ENCODE measurements at regions not wholly inside any gene's neighbourhood (a gene's known extent, or its start where the extent isn't known, plus 50 kb on each side); places are given as distances from the start of the nearest gene placed in this dataset.
"Not testable (repeated sequence)": the region's sequence is repeated elsewhere in the genome, so short reads cannot be mapped to it uniquely, and the experiment has no call there.

- no peaks in the 10 kb centered on the region for H3K9me2 ChIP-seq (replicated peaks; ENCODE audit: low read length)
- no peaks in the 10 kb centered on the region for H3F3A ChIP-seq (ENCODE audit: low read length, unreplicated experiment)
- no peaks in the 10 kb centered on the region for H4K20me1 ChIP-seq (ENCODE audit: low read length)
- no peak overlapping the region for H3K27ac ChIP-seq (ENCODE audit: low read length)
- no TSS peak for BruUV-seq (replicated peaks)
- H2AFZ ChIP-seq (ENCODE audit: low read length): no peak overlapping the region
- no peaks in the 10 kb centered on the region for H3K79me2 ChIP-seq (ENCODE audit: low read length)
- H3K9ac ChIP-seq (ENCODE audit: low read length): no peak overlapping the region
- intact Hi-C loops (cut with micrococcal nuclease): no loop called here
- no peak overlapping the region for H3K4me3 ChIP-seq (ENCODE audit: low read length)
- TF ChIP-seq CTCF (conservative IDR thresholded peaks at IDR 0.05; ENCODE audit: low read depth, low read length): no peak
- no peak for TF ChIP-seq EZH2phosphoT487 (IDR thresholded peaks at IDR 0.05; ENCODE audit: borderline replicate concordance, low read length)
- no peak for TF ChIP-seq EZH2 (IDR thresholded peaks at IDR 0.05; ENCODE audit: low read length, unreplicated experiment)
- no peaks in the 10 kb centered on the region for H3K27me3 ChIP-seq (ENCODE audit: low read length)
- H3K4me2 ChIP-seq (ENCODE audit: low read length): no peak overlapping the region
- no peak for DNase-seq
- H3K9me3 ChIP-seq (ENCODE audit: low read length): no peaks in the 10 kb centered on the region
- ChIA-PET CTCF (no interaction called here), POLR2A (ENCODE audit: unreplicated experiment) (no interaction called here)
- no peaks in the 10 kb centered on the region for H3K4me1 ChIP-seq (ENCODE audit: insufficient read depth, low read length)
- ATAC-seq: no peak
- no peaks in the 10 kb centered on the region for H3K36me3 ChIP-seq (ENCODE audit: low read depth, low read length)
These were observed 380.9 kb upstream of the GYPC start for GRCh38 chr2:126275098-126275497.

- H3K27ac ChIP-seq (ENCODE audit: low read length); DNase-seq; H3K36me3 ChIP-seq (ENCODE audit: low read depth, low read length); BruUV-seq (replicated peaks); H4K20me1 ChIP-seq (ENCODE audit: low read length); H3K9me3 ChIP-seq (ENCODE audit: low read length); intact Hi-C loops (cut with micrococcal nuclease); H3K4me2 ChIP-seq (ENCODE audit: low read length); H3K9ac ChIP-seq (ENCODE audit: low read length); H3F3A ChIP-seq (ENCODE audit: low read length, unreplicated experiment); H3K4me1 ChIP-seq (ENCODE audit: insufficient read depth, low read length); POLR2A ChIA-PET (ENCODE audit: unreplicated experiment); ATAC-seq; H3K9me2 ChIP-seq (replicated peaks; ENCODE audit: low read length); H2AFZ ChIP-seq (ENCODE audit: low read length); H3K79me2 ChIP-seq (ENCODE audit: low read length); CTCF ChIA-PET; H3K27me3 ChIP-seq (ENCODE audit: low read length); H3K4me3 ChIP-seq (ENCODE audit: low read length): not testable (repeated sequence)
These were observed 379.7 kb upstream of the GYPC start for GRCh38 chr2:126276268-126276667.

GRCh38 chr2:126288362-126288761 is 367.6 kb upstream of the GYPC start:
- ChIA-PET CTCF (no interaction called here), POLR2A (ENCODE audit: unreplicated experiment) (no interaction called here)
- H3K4me3 ChIP-seq (ENCODE audit: low read length): no peak overlapping the region
- H3K9ac ChIP-seq (ENCODE audit: low read length): no peak overlapping the region
- no peak for TF ChIP-seq EZH2phosphoT487 (IDR thresholded peaks at IDR 0.05; ENCODE audit: borderline replicate concordance, low read length)
- TF ChIP-seq EZH2 (IDR thresholded peaks at IDR 0.05; ENCODE audit: low read length, unreplicated experiment): no peak
- TF ChIP-seq CTCF (conservative IDR thresholded peaks at IDR 0.05; ENCODE audit: low read depth, low read length): no peak
- no peaks in the 10 kb centered on the region for H3K27me3 ChIP-seq (ENCODE audit: low read length)
- H3K4me1 ChIP-seq (ENCODE audit: insufficient read depth, low read length): no peaks in the 10 kb centered on the region
- H3K36me3 ChIP-seq (ENCODE audit: low read depth, low read length): no peaks in the 10 kb centered on the region
- H3K9me2 ChIP-seq (replicated peaks; ENCODE audit: low read length): no peaks in the 10 kb centered on the region
- no peaks in the 10 kb centered on the region for H3K79me2 ChIP-seq (ENCODE audit: low read length)
- no peaks in the 10 kb centered on the region for H4K20me1 ChIP-seq (ENCODE audit: low read length)
- BruUV-seq (replicated peaks): no TSS peak
- H3K4me2 ChIP-seq (ENCODE audit: low read length): no peak overlapping the region
- no peak overlapping the region for H3K27ac ChIP-seq (ENCODE audit: low read length)
- no peak for ATAC-seq
- no peaks in the 10 kb centered on the region for H3K9me3 ChIP-seq (ENCODE audit: low read length)
- H3F3A ChIP-seq (ENCODE audit: low read length, unreplicated experiment): no peaks in the 10 kb centered on the region
- intact Hi-C loops (cut with micrococcal nuclease): no loop called here
- no peak for DNase-seq
- no peak overlapping the region for H2AFZ ChIP-seq (ENCODE audit: low read length)

- H3K9ac ChIP-seq (ENCODE audit: low read length); H3K4me3 ChIP-seq (ENCODE audit: low read length); DNase-seq; H3K27me3 ChIP-seq (ENCODE audit: low read length); H3K4me2 ChIP-seq (ENCODE audit: low read length); H3K27ac ChIP-seq (ENCODE audit: low read length); BruUV-seq (replicated peaks); H3K4me1 ChIP-seq (ENCODE audit: insufficient read depth, low read length); H3F3A ChIP-seq (ENCODE audit: low read length, unreplicated experiment); POLR2A ChIA-PET (ENCODE audit: unreplicated experiment); CTCF ChIA-PET; H3K9me2 ChIP-seq (replicated peaks; ENCODE audit: low read length); H3K9me3 ChIP-seq (ENCODE audit: low read length); intact Hi-C loops (cut with micrococcal nuclease); ATAC-seq; H4K20me1 ChIP-seq (ENCODE audit: low read length); H3K79me2 ChIP-seq (ENCODE audit: low read length); H3K36me3 ChIP-seq (ENCODE audit: low read depth, low read length); H2AFZ ChIP-seq (ENCODE audit: low read length): not testable (repeated sequence)
These were observed 362.0 kb upstream of the GYPC start for GRCh38 chr2:126293962-126294361.
